DND-41 (cell line): ENCODE measurements at regions not wholly inside any gene's neighbourhood (a gene's known extent, or its start where the extent isn't known, plus 50 kb on each side); places are given as distances from the start of the nearest gene placed in this dataset.

Experiments used
- EZH2 ChIP-seq: IDR thresholded peaks from 3 replicates; pipeline ENCODE4 v1.6.1; 2012; ENCODE audit warnings: borderline replicate concordance, low read depth, mild to moderate bottlenecking, moderate library complexity, low read length, inconsistent platforms; ENCODE audit not compliant: severe bottlenecking
- TF ChIP-seq, protein P1 (sequence below): IDR thresholded peaks from 2 replicates; pipeline ENCODE4 v1.5.1; 2012; ENCODE audit warnings: borderline replicate concordance, low read length, moderate library complexity, mild to moderate bottlenecking; ENCODE audit not compliant: poor library complexity, severe bottlenecking; ENCODE audit errors: extremely low read depth

DNA sequence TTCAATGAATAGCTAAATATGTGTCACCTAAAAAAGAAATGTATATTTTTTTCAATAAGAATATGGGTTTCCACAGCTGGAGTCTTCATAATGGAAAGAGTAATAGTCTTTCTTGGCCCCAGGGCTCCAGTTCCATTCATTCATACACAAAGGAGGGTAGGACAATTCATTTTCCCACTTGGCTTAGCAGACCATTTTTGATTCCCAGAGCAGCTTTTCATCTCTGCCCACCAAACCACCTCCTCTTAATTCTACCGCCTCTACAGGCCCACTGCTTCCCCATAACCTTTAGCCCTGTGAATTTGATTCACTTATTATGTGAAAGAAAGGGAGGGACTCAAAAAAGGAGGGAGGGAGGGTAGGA is 129.9 kb upstream of the PAK3 start:
- TF ChIP-seq, protein P1, sequence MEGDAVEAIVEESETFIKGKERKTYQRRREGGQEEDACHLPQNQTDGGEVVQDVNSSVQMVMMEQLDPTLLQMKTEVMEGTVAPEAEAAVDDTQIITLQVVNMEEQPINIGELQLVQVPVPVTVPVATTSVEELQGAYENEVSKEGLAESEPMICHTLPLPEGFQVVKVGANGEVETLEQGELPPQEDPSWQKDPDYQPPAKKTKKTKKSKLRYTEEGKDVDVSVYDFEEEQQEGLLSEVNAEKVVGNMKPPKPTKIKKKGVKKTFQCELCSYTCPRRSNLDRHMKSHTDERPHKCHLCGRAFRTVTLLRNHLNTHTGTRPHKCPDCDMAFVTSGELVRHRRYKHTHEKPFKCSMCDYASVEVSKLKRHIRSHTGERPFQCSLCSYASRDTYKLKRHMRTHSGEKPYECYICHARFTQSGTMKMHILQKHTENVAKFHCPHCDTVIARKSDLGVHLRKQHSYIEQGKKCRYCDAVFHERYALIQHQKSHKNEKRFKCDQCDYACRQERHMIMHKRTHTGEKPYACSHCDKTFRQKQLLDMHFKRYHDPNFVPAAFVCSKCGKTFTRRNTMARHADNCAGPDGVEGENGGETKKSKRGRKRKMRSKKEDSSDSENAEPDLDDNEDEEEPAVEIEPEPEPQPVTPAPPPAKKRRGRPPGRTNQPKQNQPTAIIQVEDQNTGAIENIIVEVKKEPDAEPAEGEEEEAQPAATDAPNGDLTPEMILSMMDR: no peak
- TF ChIP-seq EZH2: no peak
